GM12878 (cell line): ENCODE measurements at regions not wholly inside any gene's neighbourhood (a gene's known extent, or its start where the extent isn't known, plus 50 kb on each side); places are given as distances from the start of the nearest gene placed in this dataset.

Experiments
- ATAC-seq: fragments of 200-7000 bp; cut with Tn5 transposase; 3 replicates; pipeline ENCODE4 v1.9.1; 2020; ENCODE audit warnings: mild to moderate bottlenecking, moderate library complexity
- BruUV-seq: library from RNA; stranded (reverse); fragments of 400-500 nt; replicated peaks from 2 replicates; lab custom pipeline; 2021; lab: Mats Ljungman, UMichigan
- CTCF ChIA-PET: fragments of 300-600 bp; sonication (Branson Sonifier 250); formaldehyde crosslinking; extraction: SDS; loops from one replicate; lab custom pipeline; 2021; ENCODE audit warnings: inconsistent platforms; lab: Yijun Ruan, JAX
- POLR2A ChIA-PET: fragments of 350-600 bp; formaldehyde crosslinking; extraction: SDS; loops from one replicate; lab custom pipeline; 2021; ENCODE audit warnings: inconsistent platforms; lab: Charles Lee
- RAD21 ChIA-PET: fragments of 300-600 bp; sonication (Branson Sonifier 250); formaldehyde crosslinking; loops from one replicate; lab custom pipeline; 2023; ENCODE audit warnings: antibody characterized with exemption; ENCODE audit not compliant: unreplicated experiment; lab: Charles Lee
- SMC1A ChIA-PET: fragments of 300-600 bp; sonication (Branson Sonifier 250); formaldehyde crosslinking; loops from one replicate; lab custom pipeline; 2023; ENCODE audit not compliant: unreplicated experiment, uncharacterized antibody; lab: Charles Lee
- DNase-seq: peaks from one replicate; pipeline ENCODE4 v3.0.0-alpha.2; 2011; ENCODE audit warnings: low read depth, low spot score
- FAIRE-seq: peaks from 3 replicates; lab custom pipeline; 2011; peaks lifted over from hg19 to GRCh38; lab: Jason Lieb, UNC
- H2AFZ ChIP-seq: 2 replicates; pipeline ENCODE4 v1.6.0; 2011; ENCODE audit warnings: low read depth, low read length, control low read depth; ENCODE audit not compliant: control insufficient read depth
- H3K27ac ChIP-seq: 2 replicates; pipeline ENCODE4 v1.5.1; 2011; ENCODE audit warnings: control low read depth; ENCODE audit not compliant: control insufficient read depth, insufficient read depth
- H3K27me3 ChIP-seq, 2 experiments: replicated peaks in 1 of 2; 2 replicates each; pipeline versions ENCODE4 v1.6.0 to v1.6.1; 2011; ENCODE audit warnings: low read length in 1 of 2; ENCODE audit not compliant: control insufficient read depth in 2 of 2, insufficient read depth in 2 of 2
- H3K36me3 ChIP-seq, 2 experiments: 2 replicates each; pipeline ENCODE4 v1.5.1; 2011; ENCODE audit warnings: low read length in 1 of 2; ENCODE audit not compliant: control insufficient read depth in 2 of 2, insufficient read depth in 2 of 2
- H3K4me1 ChIP-seq: 2 replicates; pipeline ENCODE4 v1.6.1; 2011; ENCODE audit warnings: mild to moderate bottlenecking, low read length, moderate library complexity, mixed read lengths; ENCODE audit not compliant: control insufficient read depth, insufficient read depth
- H3K4me2 ChIP-seq: 2 replicates; pipeline ENCODE4 v1.6.0; 2011; ENCODE audit warnings: control low read depth; ENCODE audit not compliant: control insufficient read depth, insufficient read depth
- H3K4me3 ChIP-seq: fragments of 200-600 bp; sonication (generic); 2 replicates; pipeline ENCODE4 v1.5.1; 2016
- H3K79me2 ChIP-seq: 2 replicates; pipeline ENCODE4 v1.6.0; 2011; ENCODE audit warnings: low read length; ENCODE audit not compliant: control insufficient read depth, insufficient read depth
- H3K9ac ChIP-seq: 2 replicates; pipeline ENCODE4 v1.8.0; 2011; ENCODE audit warnings: low read length, control low read depth, mixed read lengths; ENCODE audit not compliant: control insufficient read depth, insufficient read depth
- H3K9me3 ChIP-seq: replicated peaks from 3 replicates; pipeline ENCODE4 v1.5.1; 2011; ENCODE audit warnings: mild to moderate bottlenecking, low read length; ENCODE audit not compliant: control insufficient read depth, insufficient read depth
- H4K20me1 ChIP-seq: 2 replicates; pipeline ENCODE4 v1.6.0; 2011; ENCODE audit not compliant: control insufficient read depth, insufficient read depth
- ASH2L ChIP-seq: fragments of 300-600, 200-600 bp; sonication (generic); IDR thresholded peaks from 2 replicates; pipeline ENCODE4 v1.6.1; 2017; ENCODE audit warnings: low read depth, mild to moderate bottlenecking, borderline replicate concordance
- CREM ChIP-seq: IDR thresholded peaks from 2 replicates; pipeline ENCODE4 v1.6.1; 2014; ENCODE audit warnings: antibody characterized with exemption, low read depth
- E4F1 ChIP-seq: fragments of 450-650 bp; IDR thresholded peaks from 2 replicates; pipeline ENCODE4 v1.6.1; 2018; ENCODE audit warnings: borderline replicate concordance, mild to moderate bottlenecking; ENCODE audit not compliant: partially characterized antibody
- NKRF ChIP-seq: fragments of 450-650 bp; conservative IDR thresholded peaks from 2 replicates; pipeline ENCODE4 v1.6.1; 2017; ENCODE audit warnings: mild to moderate bottlenecking, moderate library complexity
- RUNX3 ChIP-seq: IDR thresholded peaks from 2 replicates; pipeline ENCODE4 v1.6.1; 2012; ENCODE audit warnings: low read length, inconsistent platforms
- SMARCA5 ChIP-seq: fragments of 450-650 bp; IDR thresholded peaks from 2 replicates; pipeline ENCODE4 v1.6.1; 2017; ENCODE audit warnings: mild to moderate bottlenecking
- SMC3 ChIP-seq: IDR thresholded peaks from 2 replicates; pipeline ENCODE4 v1.6.1; 2011; ENCODE audit warnings: low read length, improper control_type of control experiment, borderline replicate concordance
- ZBTB4 ChIP-seq: fragments of 450-650 bp; formaldehyde crosslinking; IDR thresholded peaks from 2 replicates; pipeline ENCODE4 v1.4.0; 2022; ENCODE audit warnings: mild to moderate bottlenecking, moderate library complexity
- WGBS: methylation state at CpG from one replicate; pipeline ENCODE4 v1.1.6; 2016; ENCODE audit warnings: low lambda C conversion rate; ENCODE audit not compliant: insufficient replicate concordance, insufficient coverage; ENCODE audit errors: missing lambda C conversion rate; 5-methylcytosine and 5-hydroxymethylcytosine counted together
- in situ Hi-C: fragments of 300-500 bp; cut with MboI; formaldehyde crosslinking; loops from 9 replicates; pipeline ENCODE4 v1.14.3; 2018; ENCODE audit warnings: mixed read lengths
- intact Hi-C: fragments of 100-400 bp; cut with micrococcal nuclease; formaldehyde crosslinking; loops from one replicate; pipeline ENCODE4 v1.14.2; 2022; ENCODE audit not compliant: unreplicated experiment

GRCh38 chr5:121668635-121669034 lies 183.0 kb upstream of the FTMT start:
- Histone ChIP-seq H3K4me1 (no peaks in the 10 kb centered on the region), H3K36me3 (no peaks in the 10 kb centered on the region), H3K9me3 (no peaks in the 10 kb centered on the region), H3K4me2 (no peak overlapping the region), H4K20me1 (no peaks in the 10 kb centered on the region)
- WGBS = 0% methylated on average over 1 of the region's 1 CpG
- TF ChIP-seq ASH2L = no peak
- no peak for TF ChIP-seq SMC3
- no peak for TF ChIP-seq CREM
- TF ChIP-seq RUNX3 = no peak
- TF ChIP-seq ZBTB4 (CRISPR knock-in tag) = no peak
- no peak for TF ChIP-seq NKRF
- no peak for TF ChIP-seq E4F1
- no peak for TF ChIP-seq SMARCA5
- TF ChIP-seq, all 136 proteins: peak for 0
- BruUV-seq = no TSS peak
- ATAC-seq (no peak), DNase-seq (no peak), FAIRE-seq (no peak)
- H3K79me2 ChIP-seq = no peaks in the 10 kb centered on the region
- H3K4me3 ChIP-seq = no peak overlapping the region
- no peak overlapping the region for H2AFZ ChIP-seq
- ChIA-PET SMC1A (no interaction called here), CTCF (no interaction called here), POLR2A (no interaction called here), RAD21 (no interaction called here)
- H3K9ac ChIP-seq = no peak overlapping the region
- intact Hi-C loops = no loop called here
- no peak overlapping the region for H3K27ac ChIP-seq
- H3K27me3 ChIP-seq = no peaks in the 10 kb centered on the region
- in situ Hi-C loops = no loop called here
